Neural cell (in vitro differentiated cells): ENCODE measurements at regions not wholly inside any gene's neighbourhood (a gene's known extent, or its start where the extent isn't known, plus 50 kb on each side); places are given as distances from the start of the nearest gene placed in this dataset.

Experiments used
- H2AFZ ChIP-seq: fragments of 200-600, 300-800 bp; sonication (generic), shearing (Covaris generic); 2 replicates; pipeline ENCODE4 v1.6.0; 2014; ENCODE audit warnings: low read depth, mild to moderate bottlenecking, antibody characterized with exemption, low read length, moderate library complexity
- H3F3A ChIP-seq: fragments of 200-600 bp; shearing (Covaris generic); 2 replicates; pipeline ENCODE4 v1.6.1; 2016; ENCODE audit warnings: mild to moderate bottlenecking, moderate library complexity, mixed read lengths, antibody characterized with exemption, low read length; ENCODE audit not compliant: insufficient read depth, poor library complexity, severe bottlenecking
- H3K27ac ChIP-seq: fragments of 200-600, 300-800 bp; sonication (generic), shearing (Covaris generic); 2 replicates; pipeline ENCODE4 v1.5.1; 2014; ENCODE audit warnings: mild to moderate bottlenecking, low read length, moderate library complexity
- H3K27me3 ChIP-seq: fragments of 300-800, 200-600 bp; sonication (generic), shearing (Covaris generic); 2 replicates; pipeline ENCODE4 v1.6.0; 2014; ENCODE audit warnings: mild to moderate bottlenecking, low read depth, low read length, moderate library complexity; ENCODE audit not compliant: insufficient read depth
- H3K36me3 ChIP-seq: fragments of 300-800, 200-600 bp; sonication (generic), shearing (Covaris generic); 2 replicates; pipeline ENCODE4 v1.5.1; 2014; ENCODE audit warnings: mild to moderate bottlenecking, antibody characterized with exemption, low read length, moderate library complexity; ENCODE audit not compliant: insufficient read depth
- H3K4me2 ChIP-seq: fragments of 300-800, 200-600 bp; sonication (generic), shearing (Covaris generic); 2 replicates; pipeline ENCODE4 v1.6.0; 2014; ENCODE audit warnings: mild to moderate bottlenecking, low read length
- H3K4me3 ChIP-seq: fragments of 300-800, 200-600 bp; sonication (generic), shearing (Covaris generic); 2 replicates; pipeline ENCODE4 v1.5.1; 2014; ENCODE audit warnings: mild to moderate bottlenecking, low read length, moderate library complexity
- H3K79me2 ChIP-seq: fragments of 200-600 bp; shearing (Covaris generic); replicated peaks from 2 replicates; pipeline ENCODE4 v1.6.0; 2014; ENCODE audit warnings: mild to moderate bottlenecking, low read length, moderate library complexity; ENCODE audit not compliant: insufficient read depth
- H3K9ac ChIP-seq: fragments of 300-800, 200-600 bp; sonication (generic), shearing (Covaris generic); 2 replicates; pipeline ENCODE4 v1.6.1; 2016; ENCODE audit warnings: mild to moderate bottlenecking, low read length, mixed read lengths
- H3K9me2 ChIP-seq: fragments of 200-600 bp; shearing (Covaris generic); 2 replicates; pipeline ENCODE4 v1.6.1; 2016; ENCODE audit warnings: mild to moderate bottlenecking, low read length, mixed read lengths; ENCODE audit not compliant: insufficient read depth
- H3K9me3 ChIP-seq: fragments of 200-600, 300-800 bp; sonication (generic), shearing (Covaris generic); 2 replicates; pipeline ENCODE4 v1.6.1; 2016; ENCODE audit warnings: mild to moderate bottlenecking, mixed run types, low read length, moderate library complexity, mixed read lengths
- H4K20me1 ChIP-seq: fragments of 200-600 bp; shearing (Covaris generic); 2 replicates; pipeline ENCODE4 v1.6.1; 2016; ENCODE audit warnings: mild to moderate bottlenecking, mixed run types; ENCODE audit not compliant: insufficient read depth
- EP300 ChIP-seq: fragments of 450-650 bp; conservative IDR thresholded peaks from 2 replicates; pipeline ENCODE4 v1.6.1; 2014; ENCODE audit warnings: antibody characterized with exemption, mild to moderate bottlenecking, moderate library complexity; ENCODE audit not compliant: poor library complexity, severe bottlenecking
- EZH2 ChIP-seq: fragments of 200-600, 300-800 bp; shearing (Covaris generic), sonication (generic); IDR thresholded peaks from 2 replicates; pipeline ENCODE4 v1.6.1; 2014; ENCODE audit warnings: antibody characterized with exemption, low read length, borderline replicate concordance, mild to moderate bottlenecking; ENCODE audit not compliant: insufficient read depth, poor library complexity, severe bottlenecking
- MXI1 ChIP-seq: fragments of 450-650 bp; conservative IDR thresholded peaks from 2 replicates; pipeline ENCODE4 v1.6.1; 2014; ENCODE audit warnings: antibody characterized with exemption, mild to moderate bottlenecking; ENCODE audit not compliant: poor library complexity, severe bottlenecking
- POLR2AphosphoS5 ChIP-seq: IDR thresholded peaks from 2 replicates; pipeline ENCODE4 v1.6.1; 2012
- RAD21 ChIP-seq: fragments of 450-650 bp; conservative IDR thresholded peaks from 2 replicates; pipeline ENCODE4 v1.6.1; 2014; ENCODE audit warnings: antibody characterized with exemption, mild to moderate bottlenecking, moderate library complexity
- SMC3 ChIP-seq: fragments of 450-650 bp; conservative IDR thresholded peaks from 2 replicates; pipeline ENCODE4 v1.6.1; 2014; ENCODE audit warnings: antibody characterized with exemption, mild to moderate bottlenecking, moderate library complexity; ENCODE audit not compliant: poor library complexity
- TAF1 ChIP-seq: IDR thresholded peaks from 2 replicates; pipeline ENCODE4 v1.6.1; 2012; ENCODE audit warnings: low read depth
- TF ChIP-seq, protein P1 (sequence below): IDR thresholded peaks from 2 replicates; pipeline ENCODE4 v1.6.1; 2012; ENCODE audit warnings: borderline replicate concordance
- TF ChIP-seq, protein P2 (sequence below): fragments of 450-650 bp; IDR thresholded peaks from 2 replicates; pipeline ENCODE4 v1.5.1; 2014; ENCODE audit warnings: antibody characterized with exemption, mild to moderate bottlenecking, moderate library complexity; ENCODE audit not compliant: poor library complexity, severe bottlenecking

DNA sequence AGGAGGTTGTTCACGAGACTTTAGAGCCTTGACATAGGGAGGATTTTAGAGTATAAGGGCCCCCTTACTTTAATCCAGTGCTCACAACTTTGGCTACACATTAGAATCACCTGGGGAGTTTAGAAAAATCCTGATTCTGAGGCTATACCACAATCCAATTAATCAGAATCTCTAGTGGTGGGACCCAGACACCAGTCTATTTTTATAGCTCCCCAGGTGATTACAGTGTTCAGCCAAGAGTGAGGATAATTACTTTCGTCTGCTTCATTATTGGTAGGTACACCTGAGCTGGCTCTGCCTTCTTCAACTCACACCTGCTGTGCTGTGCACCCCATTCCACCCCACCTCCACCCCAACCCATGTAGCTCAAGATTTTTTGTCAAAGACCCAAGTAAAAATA, 141.3 kb upstream of the EPB41L4A start:
- Histone ChIP-seq H4K20me1 (no peaks in the 10 kb centered on the region), H3K4me3 (no peak overlapping the region), H3K27ac (no peak overlapping the region), H3K36me3 (no peaks in the 10 kb centered on the region), H3K27me3 (no peaks in the 10 kb centered on the region), H2AFZ (no peak overlapping the region), H3K79me2 (no peaks in the 10 kb centered on the region), H3K9me2 (no peaks in the 10 kb centered on the region), H3F3A (peaks cover 4% of the 10 kb centered on the region), H3K9me3 (peaks cover 3% of the 10 kb centered on the region), H3K9ac (no peak overlapping the region), H3K4me2 (no peak overlapping the region)
- TF ChIP-seq RAD21 (no peak), SMC3 (no peak), POLR2AphosphoS5 (no peak), EP300 (no peak), TAF1 (no peak), MXI1 (no peak)
- TF ChIP-seq, protein P1, sequence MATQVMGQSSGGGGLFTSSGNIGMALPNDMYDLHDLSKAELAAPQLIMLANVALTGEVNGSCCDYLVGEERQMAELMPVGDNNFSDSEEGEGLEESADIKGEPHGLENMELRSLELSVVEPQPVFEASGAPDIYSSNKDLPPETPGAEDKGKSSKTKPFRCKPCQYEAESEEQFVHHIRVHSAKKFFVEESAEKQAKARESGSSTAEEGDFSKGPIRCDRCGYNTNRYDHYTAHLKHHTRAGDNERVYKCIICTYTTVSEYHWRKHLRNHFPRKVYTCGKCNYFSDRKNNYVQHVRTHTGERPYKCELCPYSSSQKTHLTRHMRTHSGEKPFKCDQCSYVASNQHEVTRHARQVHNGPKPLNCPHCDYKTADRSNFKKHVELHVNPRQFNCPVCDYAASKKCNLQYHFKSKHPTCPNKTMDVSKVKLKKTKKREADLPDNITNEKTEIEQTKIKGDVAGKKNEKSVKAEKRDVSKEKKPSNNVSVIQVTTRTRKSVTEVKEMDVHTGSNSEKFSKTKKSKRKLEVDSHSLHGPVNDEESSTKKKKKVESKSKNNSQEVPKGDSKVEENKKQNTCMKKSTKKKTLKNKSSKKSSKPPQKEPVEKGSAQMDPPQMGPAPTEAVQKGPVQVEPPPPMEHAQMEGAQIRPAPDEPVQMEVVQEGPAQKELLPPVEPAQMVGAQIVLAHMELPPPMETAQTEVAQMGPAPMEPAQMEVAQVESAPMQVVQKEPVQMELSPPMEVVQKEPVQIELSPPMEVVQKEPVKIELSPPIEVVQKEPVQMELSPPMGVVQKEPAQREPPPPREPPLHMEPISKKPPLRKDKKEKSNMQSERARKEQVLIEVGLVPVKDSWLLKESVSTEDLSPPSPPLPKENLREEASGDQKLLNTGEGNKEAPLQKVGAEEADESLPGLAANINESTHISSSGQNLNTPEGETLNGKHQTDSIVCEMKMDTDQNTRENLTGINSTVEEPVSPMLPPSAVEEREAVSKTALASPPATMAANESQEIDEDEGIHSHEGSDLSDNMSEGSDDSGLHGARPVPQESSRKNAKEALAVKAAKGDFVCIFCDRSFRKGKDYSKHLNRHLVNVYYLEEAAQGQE, result no peak

DNA sequence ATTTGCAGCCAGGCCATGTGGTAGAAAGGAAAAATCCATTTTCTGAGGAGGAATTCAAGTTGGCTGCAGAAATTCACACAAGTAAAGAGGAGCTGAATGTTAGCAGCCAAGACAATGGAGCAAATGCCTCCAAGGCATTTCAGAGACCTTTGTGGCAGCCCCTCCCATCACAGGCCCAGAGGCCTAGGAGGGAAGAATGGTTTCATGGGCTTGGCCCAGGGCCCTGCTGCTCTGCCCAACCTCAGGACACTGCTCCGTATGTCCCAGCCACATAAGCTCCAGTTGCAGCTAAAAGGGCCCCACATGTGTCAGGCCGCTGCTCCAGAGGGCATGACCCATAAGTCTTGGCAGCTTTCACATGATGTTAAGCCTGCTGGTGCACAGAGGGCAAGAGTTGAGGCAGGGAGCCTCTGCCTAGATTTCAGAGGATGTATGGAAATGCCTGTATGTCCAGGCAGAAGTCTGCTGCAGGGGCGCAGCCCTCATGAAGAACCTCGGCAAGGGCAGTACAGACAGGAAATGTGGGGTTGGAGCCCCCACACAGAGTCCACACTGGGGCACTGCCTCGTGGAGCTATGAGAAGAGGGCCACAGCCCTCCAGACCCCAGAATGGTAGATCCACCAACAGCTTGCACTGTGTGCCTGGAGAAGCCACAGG, 144.2 kb upstream of the EPB41L4A start:
- Histone ChIP-seq H4K20me1 (no peaks in the 10 kb centered on the region), H3F3A (no peaks in the 10 kb centered on the region), H3K79me2 (no peaks in the 10 kb centered on the region), H3K36me3 (no peaks in the 10 kb centered on the region), H2AFZ (no peak overlapping the region), H3K9me2 (no peaks in the 10 kb centered on the region), H3K9ac (no peak overlapping the region), H3K9me3 (peaks cover 3% of the 10 kb centered on the region), H3K27me3 (no peaks in the 10 kb centered on the region), H3K4me2 (no peak overlapping the region), H3K4me3 (no peak overlapping the region), H3K27ac (no peak overlapping the region)
- TF ChIP-seq EZH2, result no peak
- TF ChIP-seq, protein P1, result no peak
- TF ChIP-seq EP300, result no peak
- no peak for TF ChIP-seq RAD21
- no peak for TF ChIP-seq SMC3
- TF ChIP-seq, protein P2, sequence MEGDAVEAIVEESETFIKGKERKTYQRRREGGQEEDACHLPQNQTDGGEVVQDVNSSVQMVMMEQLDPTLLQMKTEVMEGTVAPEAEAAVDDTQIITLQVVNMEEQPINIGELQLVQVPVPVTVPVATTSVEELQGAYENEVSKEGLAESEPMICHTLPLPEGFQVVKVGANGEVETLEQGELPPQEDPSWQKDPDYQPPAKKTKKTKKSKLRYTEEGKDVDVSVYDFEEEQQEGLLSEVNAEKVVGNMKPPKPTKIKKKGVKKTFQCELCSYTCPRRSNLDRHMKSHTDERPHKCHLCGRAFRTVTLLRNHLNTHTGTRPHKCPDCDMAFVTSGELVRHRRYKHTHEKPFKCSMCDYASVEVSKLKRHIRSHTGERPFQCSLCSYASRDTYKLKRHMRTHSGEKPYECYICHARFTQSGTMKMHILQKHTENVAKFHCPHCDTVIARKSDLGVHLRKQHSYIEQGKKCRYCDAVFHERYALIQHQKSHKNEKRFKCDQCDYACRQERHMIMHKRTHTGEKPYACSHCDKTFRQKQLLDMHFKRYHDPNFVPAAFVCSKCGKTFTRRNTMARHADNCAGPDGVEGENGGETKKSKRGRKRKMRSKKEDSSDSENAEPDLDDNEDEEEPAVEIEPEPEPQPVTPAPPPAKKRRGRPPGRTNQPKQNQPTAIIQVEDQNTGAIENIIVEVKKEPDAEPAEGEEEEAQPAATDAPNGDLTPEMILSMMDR, result no peak
- no peak for TF ChIP-seq MXI1
- TF ChIP-seq TAF1, result no peak
- TF ChIP-seq POLR2AphosphoS5, result no peak
